GM12865 (cell line): ENCODE measurements at regions not wholly inside any gene's neighbourhood (a gene's known extent, or its start where the extent isn't known, plus 50 kb on each side); places are given as distances from the start of the nearest gene placed in this dataset.

ENCODE experiments used
- DNase-seq: peaks from one replicate; pipeline ENCODE4 v3.0.0; 2010; ENCODE audit warnings: low read depth
- H3K4me3 ChIP-seq: 2 replicates; pipeline ENCODE4 v1.5.1; 2011; ENCODE audit warnings: mild to moderate bottlenecking, low read depth, low read length, control low read depth
- TF ChIP-seq, protein P1 (sequence below): IDR thresholded peaks from 2 replicates; pipeline ENCODE4 v1.5.1; 2011; ENCODE audit warnings: low read length, control low read depth, low read depth, inconsistent platforms; ENCODE audit not compliant: insufficient read depth; ENCODE audit errors: missing control alignments

DNA sequence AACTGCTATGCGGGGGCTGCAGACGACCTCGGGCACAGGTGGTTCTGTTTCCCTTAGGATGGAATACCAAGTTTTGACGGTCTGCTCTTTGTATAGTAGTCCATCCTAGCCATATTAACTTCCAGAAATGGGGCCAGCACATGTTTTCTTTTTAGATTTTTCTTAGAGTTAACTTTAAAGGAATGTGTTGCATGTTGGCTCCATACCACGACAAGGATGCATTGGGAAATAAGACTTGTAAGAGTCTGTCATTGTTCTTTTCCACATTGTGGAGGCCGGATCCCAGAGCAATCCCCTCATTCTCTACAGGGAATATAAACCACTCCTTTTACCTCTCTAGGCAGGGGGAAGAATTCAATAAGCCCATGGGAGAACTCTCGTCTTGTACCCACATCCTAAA lies 87.1 kb upstream of the PLSCR4 start:
- TF ChIP-seq, protein P1, sequence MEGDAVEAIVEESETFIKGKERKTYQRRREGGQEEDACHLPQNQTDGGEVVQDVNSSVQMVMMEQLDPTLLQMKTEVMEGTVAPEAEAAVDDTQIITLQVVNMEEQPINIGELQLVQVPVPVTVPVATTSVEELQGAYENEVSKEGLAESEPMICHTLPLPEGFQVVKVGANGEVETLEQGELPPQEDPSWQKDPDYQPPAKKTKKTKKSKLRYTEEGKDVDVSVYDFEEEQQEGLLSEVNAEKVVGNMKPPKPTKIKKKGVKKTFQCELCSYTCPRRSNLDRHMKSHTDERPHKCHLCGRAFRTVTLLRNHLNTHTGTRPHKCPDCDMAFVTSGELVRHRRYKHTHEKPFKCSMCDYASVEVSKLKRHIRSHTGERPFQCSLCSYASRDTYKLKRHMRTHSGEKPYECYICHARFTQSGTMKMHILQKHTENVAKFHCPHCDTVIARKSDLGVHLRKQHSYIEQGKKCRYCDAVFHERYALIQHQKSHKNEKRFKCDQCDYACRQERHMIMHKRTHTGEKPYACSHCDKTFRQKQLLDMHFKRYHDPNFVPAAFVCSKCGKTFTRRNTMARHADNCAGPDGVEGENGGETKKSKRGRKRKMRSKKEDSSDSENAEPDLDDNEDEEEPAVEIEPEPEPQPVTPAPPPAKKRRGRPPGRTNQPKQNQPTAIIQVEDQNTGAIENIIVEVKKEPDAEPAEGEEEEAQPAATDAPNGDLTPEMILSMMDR, result no peak
- no peak for DNase-seq
- no peak overlapping the region for H3K4me3 ChIP-seq

GRCh38 chr3:146335386-146335785 lies 84.5 kb upstream of the PLSCR4 start:
- TF ChIP-seq, protein P1, result no peak
- no peak for DNase-seq
- no peak overlapping the region for H3K4me3 ChIP-seq

GRCh38 chr3:146334151-146334550 lies 83.2 kb upstream of the PLSCR4 start:
- TF ChIP-seq, protein P1, result no peak
- no peak for DNase-seq
- H3K4me3 ChIP-seq, result no peak overlapping the region

DNA sequence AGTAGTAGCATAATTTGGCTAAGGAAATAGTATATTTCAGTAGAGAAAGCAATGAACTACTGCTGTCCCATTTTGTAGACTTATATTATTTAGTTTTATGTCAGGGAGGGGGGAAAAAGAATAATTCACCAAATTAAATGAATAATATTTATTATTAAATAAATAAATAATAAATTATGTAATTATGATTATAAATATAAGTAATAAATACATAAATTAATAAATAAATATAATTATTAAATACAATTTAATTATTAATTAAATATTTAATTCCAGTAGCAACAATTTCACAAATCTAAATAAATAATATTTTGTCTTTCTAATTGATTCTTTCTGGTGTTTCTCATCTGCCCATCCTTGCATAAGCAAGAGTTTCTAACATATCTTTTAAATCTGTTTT lies 81.1 kb upstream of the PLSCR4 start:
- no peak for DNase-seq
- TF ChIP-seq, protein P1, result no peak
- no peak overlapping the region for H3K4me3 ChIP-seq

DNA sequence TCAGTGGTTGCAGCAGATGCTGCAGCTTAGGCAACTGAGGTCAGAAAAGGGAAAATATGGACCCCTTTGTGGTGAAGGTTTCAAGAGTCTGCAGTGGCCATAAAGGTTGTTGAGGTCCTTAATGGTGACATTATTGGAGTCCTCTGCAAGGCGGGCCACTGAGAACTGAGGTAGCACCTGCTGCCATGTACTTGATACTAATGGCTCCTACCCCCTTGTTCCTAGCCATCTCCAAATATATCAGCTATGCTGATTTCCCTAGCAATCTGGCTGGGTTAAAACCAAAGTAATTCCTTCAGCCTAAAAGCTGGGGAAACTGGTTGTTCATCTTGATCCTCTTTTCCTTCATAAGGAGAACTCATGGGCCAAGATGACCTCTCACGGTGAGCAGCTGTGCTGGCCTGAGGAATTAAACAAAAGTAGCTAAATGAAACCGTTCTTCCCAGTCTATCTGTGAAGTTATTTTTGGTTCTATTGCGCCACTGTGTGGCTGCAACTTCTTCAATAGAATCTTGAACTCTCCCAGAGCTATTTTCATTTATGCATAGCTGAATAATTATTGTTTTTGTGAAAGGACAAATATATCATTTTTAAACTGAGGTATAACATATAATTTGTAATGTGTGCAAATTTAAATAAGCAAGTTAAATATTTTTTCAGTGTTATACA lies 76.1 kb upstream of the PLSCR4 start:
- no peak for DNase-seq
- no peak overlapping the region for H3K4me3 ChIP-seq
- TF ChIP-seq, protein P1, result no peak

DNA sequence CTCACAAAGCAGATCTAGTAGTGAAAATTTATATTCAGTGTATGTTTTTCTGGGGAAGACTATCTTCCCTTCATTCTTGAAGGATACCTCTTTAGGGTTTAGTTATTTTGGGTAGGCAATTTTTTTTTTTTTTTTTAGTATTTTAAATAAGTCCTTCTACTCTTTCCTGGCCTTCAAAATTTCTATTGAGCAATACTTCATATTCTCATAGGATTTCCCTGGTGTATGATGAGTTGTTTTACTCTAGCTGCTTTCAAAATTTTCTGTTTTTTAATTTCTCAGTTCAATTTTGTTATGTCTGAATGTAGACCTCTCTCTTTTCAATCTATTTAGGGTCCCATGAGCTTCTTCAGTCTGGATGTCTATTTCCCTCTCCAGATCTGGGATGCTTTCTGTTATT lies 74.3 kb upstream of the PLSCR4 start:
- TF ChIP-seq, protein P1, result no peak
- DNase-seq, result no peak
- H3K4me3 ChIP-seq, result no peak overlapping the region

GRCh38 chr3:146322216-146322817 lies 71.4 kb upstream of the PLSCR4 start:
- TF ChIP-seq, protein P1, result no peak
- no peak overlapping the region for H3K4me3 ChIP-seq
- no peak for DNase-seq
